GM18858 (cell line): ENCODE measurements at regions not wholly inside any gene's neighbourhood (a gene's known extent, or its start where the extent isn't known, plus 50 kb on each side); places are given as distances from the start of the nearest gene placed in this dataset.

Experiments
- ATAC-seq: cut with Tn5 transposase; IDR thresholded peaks from one replicate; pipeline ENCODE4 v1.9.1; 2021; ENCODE audit not compliant: unreplicated experiment

DNA sequence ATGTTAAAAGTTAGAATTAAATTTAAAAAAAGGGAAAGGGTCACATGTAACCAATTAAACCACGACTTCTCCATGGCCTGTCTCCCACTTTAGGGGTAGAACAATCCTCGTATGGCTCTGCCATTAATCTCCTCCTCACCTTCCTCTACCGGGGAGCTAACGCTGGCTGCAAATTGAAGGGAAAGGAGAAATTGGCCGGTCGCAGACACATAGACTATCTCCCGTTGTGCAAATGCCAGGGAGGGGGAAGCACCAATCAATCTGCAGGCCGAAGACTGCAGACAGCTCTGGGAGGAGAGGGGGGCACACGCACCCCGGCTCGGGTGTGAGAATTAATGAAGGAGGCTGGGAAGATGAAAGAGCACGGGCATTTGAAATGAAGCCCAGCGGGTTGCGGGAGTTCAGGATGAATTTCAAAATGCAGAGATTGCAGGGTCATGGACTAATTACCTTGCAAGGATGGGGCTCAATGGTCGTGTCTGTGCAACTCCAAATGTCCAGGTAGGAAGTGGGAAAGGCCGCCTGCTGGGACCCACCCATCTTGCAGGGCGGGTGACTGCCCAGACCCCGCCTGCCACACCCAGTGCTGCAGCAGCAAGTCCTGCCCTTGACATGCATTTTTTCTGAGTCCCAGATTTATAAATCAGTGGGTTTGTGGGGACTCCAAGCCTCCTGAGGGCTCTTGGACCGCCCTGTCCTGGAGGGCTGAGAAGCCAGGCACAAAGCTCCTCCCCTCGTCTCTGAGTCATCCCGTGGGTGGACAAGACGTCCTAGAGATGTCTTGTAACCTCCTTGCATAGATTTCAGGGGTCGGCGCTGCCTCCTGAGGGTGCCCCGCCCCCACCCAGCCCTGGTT, 534.2 kb downstream of the TBC1D22A start:
- no peak for ATAC-seq

DNA sequence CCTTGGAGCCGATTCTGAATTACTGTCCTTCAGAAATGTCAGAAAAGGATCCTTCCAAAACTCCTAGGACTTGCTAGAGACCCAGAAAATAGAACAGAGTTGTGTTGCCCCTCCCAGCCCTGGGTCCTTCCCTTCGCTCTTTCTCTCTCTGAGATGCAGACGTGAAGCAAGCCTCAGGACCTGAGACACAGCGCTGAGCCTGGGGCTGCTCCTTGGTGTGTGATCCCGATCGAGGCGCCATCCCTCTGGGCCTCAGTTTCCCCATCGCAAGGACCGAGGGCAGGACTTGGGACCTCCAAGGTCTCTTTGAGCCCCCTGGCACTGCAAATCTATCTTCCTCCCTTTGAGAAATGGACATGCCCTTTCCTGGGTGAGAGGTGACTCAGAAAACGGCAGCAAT, 533.5 kb downstream of the TBC1D22A start:
- ATAC-seq: no peak

DNA sequence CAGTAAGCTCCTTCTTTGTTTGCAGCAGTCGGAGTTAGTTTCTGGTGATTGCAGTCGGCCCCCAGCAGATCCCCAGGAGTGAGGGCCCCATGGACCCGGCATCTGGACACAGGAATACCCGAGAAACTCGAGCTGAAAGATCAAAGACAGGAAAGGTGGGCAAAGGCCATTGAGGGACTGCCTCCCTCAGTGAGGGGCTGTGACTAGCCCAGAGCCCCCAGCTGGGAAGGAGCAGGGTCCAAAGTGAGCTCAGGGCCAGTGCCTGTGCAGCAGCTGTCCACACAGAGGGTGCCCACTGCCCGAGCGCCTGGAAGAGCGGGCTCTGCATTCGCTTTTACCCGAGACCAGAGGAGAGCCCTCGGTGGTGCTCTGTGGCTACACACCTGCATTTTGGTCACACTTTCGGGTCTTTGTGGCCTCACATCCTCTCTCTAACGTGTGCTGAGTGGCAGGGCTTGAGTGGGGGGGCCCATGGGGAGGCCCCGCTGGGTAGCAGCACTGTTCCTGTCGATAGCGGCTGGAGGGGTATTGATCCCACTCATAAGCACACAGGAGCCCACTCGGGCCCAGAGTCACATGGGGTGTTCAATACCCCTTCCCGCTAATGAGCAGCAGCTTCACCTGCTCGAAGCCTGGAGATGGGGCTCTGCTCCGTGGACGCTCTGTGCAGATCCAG, 532.9 kb downstream of the TBC1D22A start:
- ATAC-seq: no peak

DNA sequence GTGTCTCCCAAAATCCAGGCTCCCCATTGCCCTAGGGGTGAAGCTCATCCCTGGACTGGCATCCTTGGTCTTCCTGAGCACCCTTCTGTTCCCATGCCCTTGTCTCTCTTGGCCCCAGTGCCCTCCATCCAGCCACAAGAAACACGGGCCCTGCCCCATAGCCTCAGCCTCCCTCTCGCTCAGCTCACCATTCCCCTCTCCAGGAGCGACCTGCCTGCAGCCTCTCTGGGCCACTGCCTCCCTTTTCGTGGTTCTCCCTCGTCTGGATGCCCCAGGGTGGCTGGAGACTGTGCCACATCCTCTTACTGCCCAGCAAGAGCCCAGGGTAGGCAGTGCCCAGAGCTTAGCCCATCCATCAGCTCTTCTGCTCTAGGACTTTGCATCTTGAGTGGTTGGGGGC, 532.1 kb downstream of the TBC1D22A start:
- no peak for ATAC-seq

DNA sequence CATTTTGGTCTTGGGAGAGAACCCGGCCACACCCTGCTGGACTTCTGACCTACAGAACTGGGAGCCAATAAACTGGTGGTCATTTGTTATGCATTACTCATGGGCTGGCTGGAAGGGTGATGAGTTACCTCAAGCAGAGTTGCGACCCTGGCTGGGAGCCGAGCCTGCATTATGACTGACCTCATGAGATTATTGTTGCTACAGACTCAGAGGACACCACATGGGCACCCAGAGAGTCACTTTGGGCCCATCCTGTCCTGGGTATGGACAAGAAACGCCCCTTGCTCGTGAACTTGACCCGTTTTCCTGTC, 531.7 kb downstream of the TBC1D22A start:
- no peak for ATAC-seq

DNA sequence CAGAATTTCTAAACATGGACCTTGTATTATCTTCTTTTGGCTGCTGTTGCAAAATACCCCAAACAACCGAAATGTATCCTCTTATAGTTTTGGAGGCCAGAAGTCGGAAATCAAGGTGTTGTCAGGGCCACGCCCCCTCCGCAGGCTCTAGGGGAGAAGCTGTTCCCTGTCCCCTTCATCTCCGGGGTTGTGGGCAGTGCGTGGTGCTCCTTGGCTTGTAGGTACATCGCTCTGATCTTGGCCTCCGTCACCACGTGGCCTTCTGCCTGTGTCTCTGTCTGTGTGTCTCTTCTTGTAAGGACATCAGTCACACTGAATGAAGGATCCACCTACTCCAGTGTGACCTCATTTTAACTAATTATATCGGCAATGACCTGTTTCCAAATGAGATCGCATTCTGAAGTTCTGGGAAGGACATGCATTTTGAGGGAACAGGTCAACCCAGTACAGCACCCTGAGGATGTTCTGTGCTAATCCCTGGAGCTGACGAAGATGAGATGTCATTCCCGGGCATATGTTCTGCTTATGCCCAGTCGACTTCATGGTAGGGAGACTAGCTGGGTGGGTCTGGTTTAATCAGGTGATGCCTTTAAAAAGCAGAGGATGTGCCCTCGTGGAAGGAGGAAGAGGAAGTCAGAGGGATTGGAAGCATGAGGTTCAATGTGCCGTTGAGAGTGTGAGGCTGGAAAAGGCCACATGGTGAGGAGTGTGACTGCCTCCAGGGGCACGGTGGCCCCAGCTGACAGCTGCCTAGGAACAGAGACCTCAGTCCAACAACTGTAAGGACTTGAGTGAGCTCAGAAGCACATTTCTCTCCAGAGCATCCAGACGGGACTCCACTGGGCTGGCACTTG, 531.1 kb downstream of the TBC1D22A start:
- ATAC-seq: no peak

DNA sequence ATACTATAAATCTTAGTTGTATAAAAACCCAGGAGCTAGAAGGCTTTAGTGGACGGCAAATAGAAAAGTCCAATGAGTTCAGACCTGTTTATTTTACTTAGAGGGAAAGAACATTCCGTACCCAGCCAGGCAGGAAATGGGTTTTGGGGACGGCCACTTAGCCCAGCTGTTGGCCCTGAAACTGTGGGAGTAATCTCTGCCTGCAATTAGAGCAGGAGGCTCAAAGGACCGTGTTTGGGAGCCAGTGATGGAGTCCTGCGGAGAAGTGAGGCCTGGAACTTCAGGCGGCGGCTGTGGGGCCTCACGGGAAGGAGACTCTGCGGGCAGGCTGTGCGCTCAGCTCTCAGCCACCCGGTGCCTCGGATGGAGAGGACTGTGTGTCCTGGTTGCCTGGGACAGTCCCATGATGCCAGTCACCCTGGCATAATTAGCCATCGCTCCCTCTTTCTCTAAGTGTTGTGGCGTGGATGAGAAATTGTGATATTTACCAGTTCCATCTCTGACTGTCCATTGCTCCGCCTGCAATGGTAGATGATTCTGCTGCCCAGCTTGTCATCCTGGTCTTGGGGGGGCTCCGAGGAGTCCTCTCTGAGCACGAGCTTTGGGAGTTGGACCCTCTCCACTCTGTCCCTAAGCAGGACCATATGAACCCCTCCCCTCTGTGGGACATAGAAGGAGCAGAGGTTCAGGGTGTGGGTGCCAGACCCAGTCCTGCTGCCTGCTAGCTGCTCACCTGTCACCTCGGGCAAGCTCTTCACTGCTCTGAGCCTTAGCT, 530.3 kb downstream of the TBC1D22A start:
- ATAC-seq: no peak

DNA sequence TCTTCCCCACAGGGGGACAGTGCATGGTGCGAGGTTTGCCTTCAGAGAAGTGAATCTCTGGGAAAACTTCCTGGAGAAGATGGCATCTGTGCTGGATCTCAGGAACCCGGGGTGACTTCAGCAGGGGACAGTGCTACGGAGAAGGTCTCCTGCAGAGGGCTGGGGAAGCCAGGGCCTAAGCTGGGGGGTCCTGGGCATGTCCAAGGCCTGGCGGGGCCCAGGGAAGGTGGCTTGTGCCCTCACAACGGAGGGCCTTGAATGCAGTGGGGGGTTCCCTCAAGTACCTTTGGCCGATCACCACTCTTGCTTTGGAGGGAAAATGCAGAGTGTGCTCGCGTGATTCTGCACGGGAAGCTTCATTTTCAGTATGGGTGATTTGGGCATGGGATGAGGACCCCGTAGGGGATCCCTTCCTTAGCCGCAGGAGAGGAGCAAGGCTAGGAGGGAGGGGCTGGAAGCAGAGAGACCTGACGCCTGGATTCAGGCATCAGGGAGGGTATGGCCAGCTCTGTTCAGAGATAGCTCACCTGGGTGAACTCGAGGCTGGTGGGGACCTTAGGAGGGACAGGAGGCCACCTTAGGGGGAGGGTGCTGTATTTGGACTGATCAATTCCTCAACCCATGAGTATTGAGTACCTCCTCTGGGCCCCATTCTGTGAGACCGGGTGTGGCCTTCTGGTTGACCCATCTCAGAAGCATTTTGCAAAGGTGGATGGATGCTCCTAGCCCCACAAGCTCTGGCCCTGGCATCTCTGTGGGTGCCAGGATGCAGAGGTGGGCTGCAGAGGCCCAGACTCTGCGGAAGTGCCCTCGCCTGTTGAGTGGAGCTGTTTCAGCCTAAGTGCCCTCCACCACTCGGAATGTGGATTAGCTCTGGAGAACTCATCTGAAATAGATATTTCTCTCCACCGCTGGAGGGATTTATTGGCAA, 529.4 kb downstream of the TBC1D22A start:
- no peak for ATAC-seq

DNA sequence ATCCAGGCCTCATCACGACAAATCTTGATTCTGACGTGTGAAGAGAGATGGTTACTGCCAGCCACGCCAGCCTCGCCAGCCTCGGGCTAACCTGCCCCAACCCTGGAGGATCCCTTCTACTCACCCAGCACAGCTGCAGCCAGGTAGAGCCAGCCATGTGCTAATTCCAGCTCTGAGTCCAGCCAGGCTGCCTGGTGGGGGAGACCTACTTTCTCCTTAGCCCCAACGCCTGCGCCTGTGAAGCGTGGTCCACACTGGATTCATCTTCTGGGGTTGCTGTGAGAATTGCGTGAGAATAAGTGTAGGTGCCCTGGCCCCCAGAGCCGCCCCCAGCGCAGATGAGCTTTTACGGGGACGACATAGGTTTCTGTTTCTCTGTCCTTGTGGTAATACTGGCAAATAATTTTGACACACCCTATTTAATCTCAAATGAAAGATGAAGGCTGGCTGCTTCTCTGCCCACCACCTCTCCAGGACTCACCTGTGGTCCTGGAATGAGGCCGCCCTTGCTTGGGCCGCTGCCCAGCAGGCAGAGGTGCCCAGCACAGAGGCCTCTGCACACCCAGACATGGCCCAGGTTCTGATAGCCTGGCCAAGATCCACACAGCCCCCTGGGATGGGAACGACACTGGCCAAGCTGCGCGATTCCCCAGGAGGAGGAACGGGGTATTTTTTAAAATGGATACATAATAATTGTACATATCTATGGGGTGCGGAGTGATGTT, 528.4 kb downstream of the TBC1D22A start:
- ATAC-seq: no peak

DNA sequence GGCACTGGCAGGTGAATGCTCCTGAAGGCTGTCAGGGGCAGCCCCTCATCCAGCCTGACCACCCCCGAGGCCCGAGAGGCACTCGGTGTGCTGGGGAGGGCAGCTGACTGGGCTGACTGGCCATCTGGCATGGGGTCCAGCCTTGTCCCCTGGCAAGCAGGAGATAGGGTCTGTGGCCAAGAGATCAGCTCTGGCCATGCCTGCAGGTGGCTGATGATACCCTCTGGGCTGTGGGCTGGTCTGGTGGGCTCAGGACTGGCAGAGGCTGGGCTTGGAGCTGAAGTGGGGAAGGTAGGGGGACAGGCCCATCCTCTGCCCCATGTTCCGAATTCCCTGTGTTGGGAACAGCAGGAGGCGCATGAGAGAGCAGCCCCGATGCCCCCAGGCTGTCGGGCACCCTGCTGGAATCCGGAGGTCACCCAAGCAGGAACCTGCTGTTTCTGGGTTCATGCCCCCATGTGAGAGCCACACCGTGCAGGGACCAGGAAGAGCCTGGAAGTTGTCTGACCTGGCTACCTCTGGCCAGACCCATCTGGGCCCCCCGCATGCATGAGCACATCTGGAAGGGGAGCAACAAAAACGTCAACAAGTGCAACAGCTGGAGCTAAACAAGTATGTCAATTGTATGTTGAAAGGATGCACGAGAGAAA, 527.0 kb downstream of the TBC1D22A start:
- ATAC-seq: no peak

DNA sequence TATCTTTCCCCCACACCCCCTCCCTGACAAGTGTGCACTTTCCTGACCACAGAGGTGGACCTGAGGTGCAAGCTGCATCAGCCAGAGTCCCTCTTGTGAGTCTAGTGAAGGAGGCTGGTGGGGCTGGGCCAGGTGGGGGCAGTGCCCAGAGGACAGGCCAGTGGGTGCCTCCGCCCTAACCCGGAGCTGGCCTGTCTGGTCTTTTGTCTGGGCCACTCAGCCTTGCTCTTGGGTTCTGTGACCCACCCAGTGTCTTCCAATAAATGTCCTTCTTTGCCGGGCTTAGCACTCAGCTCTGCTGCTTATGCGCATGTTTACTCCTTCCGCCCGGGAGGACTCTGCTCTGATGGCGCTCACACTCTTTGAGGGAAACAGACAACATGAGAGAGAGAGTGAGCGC, 526.2 kb downstream of the TBC1D22A start:
- no peak for ATAC-seq

DNA sequence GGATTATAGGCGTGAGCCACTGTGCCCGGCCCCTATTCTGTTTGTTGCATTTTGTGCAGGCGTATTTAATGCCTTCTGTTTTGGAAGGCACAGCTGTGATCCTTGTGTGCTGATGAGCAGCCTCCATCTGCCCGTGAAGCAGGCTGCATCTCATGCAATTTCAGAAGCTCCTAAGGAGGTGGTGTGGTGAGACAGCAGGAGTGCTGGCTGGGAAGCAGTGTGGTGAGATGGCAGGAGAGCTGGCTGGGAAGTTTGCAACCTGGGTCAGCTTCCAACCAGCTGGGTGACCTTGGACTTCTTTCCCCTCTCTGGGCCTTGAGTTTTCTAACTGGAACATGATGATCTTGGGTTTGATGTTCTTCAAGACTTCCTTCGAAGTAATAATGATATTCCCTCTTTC, 525.1 kb downstream of the TBC1D22A start:
- no peak for ATAC-seq

DNA sequence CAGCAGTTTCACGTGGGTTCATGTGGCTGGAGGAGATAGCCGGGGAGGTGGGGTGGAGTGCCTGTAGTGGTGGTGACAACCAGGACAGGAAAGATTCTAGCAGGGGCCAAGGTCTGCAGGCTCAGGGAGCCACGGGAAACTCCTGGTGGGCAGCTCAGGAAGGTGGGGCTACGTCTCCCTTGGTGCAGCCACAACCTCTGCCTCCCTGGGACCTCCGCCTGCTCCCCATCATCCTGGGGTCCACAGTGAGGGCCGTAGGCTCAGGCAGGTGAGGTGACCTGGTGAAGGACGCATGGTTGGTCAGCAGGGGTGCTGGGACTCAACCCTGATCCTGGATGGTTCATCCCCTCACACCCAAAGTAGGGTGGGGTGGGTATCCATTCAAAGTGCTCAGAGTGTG, 524.1 kb downstream of the TBC1D22A start:
- ATAC-seq: no peak

DNA sequence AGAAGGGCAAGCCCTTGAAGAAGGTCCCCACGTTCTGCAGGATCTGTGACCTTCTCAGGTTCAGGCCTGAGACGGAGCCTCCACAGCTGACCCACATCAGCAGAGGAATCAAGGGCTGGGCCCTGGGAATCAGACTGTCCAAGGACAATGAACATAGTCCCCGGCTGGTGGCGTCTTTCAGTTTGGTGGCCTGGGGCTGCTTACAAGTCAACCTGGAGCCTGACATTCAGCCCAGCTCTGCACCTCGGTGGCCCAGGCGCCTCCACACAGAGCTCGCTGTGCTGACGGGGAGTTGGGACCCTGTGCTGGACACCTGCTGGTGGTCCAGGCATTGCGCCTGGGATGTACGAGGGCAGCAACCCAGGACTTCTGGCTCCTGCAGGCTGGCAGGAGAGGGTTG, 523.5 kb downstream of the TBC1D22A start:
- ATAC-seq: no peak

DNA sequence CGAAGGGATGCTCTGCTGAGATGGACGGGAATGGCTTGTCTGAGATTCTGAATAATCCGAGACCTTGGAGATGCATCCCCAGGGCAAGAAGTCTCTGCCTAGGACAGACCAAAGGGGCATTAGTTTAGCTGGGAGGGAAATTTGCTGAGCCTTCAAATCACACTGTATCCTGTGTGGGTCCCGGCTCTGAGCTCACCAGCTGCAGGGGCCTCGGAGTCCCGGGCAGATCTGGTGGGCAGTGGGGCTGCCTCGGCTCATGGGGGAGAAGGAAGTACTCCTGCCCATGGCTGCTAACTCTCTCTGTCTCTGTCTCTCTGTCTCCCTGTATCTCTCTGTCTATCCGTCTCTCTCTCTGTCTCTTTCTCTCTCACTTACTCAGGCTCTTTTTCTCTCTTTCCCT, 522.4 kb downstream of the TBC1D22A start:
- ATAC-seq: no peak

DNA sequence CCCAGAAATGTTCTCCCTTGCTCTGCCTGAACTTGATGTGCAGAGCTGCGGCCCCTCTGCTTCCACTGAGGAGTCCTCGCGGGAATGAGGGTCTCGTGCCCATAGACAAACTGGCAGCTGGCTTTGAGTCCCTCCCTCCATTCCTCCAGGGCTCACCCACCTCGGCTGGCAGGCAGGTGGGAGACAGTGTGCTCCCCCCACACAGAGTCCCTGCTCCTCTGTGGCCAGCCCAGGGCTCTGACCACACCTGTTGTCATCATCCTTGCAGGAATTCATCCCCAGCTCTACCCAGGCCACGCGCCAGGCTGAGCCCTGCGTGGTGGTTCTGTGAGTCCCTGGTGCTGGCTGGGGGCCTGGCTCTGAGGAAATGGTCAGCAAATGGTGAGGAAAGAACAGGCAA, 521.9 kb downstream of the TBC1D22A start:
- ATAC-seq: no peak

DNA sequence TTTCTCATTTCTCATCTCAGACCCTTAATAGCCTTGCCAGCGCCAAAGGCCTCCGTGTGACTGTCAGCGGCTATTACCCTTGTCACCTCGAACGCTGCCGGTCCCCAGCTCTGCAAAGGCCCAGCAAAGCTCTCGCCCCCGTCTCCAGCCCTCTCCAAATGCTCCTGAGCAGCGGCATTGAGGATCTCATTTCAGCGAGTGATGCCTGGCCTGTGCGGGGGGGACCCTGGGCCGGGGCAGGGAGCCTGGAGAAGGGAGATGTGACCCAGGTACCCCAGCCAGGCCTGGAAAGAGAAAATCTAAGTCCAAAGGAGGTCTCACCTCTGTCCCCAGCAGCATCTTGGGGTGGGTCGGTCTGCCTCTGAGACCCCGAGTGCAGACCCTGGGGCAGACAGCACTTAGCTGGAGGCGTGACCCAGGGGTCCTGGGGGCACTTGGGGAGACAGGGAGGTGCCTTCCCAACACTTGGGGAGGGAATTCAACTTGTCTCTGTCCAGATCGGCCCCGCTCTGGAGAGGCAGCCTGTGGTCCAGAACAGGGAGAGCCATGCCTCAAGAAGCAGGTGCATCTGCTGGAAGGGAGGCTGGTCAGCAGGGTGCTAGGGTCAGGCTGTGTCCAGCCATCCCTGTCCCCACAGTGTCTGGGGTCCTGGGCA, 521.3 kb downstream of the TBC1D22A start:
- ATAC-seq: no peak

DNA sequence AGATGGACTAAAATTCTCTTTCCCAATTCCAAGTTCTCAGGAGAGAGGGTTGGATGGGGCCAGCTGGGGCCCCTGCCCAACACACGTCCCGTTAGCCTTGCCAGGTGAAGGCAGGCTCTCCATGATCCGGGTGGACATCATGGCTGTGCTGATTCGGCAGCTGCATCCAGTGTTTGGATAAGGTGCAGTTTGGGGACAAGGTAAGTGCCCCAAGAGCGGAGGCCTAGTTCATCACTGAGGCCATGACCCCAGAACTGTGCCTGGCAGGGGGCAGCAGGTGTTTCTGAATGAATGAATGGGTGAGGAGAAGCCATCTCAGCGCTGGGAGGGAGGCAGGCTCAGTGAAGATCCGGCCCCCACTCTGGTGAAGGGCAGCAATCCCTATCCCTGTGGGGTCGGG, 520.4 kb downstream of the TBC1D22A start:
- no peak for ATAC-seq
